GM12891 (cell line): ENCODE measurements at regions not wholly inside any gene's neighbourhood (a gene's known extent, or its start where the extent isn't known, plus 50 kb on each side); places are given as distances from the start of the nearest gene placed in this dataset.

Experiments
- PAX5 ChIP-seq: IDR thresholded peaks from 2 replicates; pipeline ENCODE4 v1.6.1; 2011; ENCODE audit warnings: low read length, moderate library complexity, mild to moderate bottlenecking; ENCODE audit not compliant: insufficient read depth, severe bottlenecking
- POLR2A ChIP-seq: IDR thresholded peaks from 2 replicates; pipeline ENCODE4 v1.6.1; 2011; ENCODE audit warnings: low read depth, low read length, control low read depth
- POLR2AphosphoS5 ChIP-seq: IDR thresholded peaks from 2 replicates; pipeline ENCODE4 v1.6.1; 2011; ENCODE audit warnings: low read depth, low read length, control low read depth
- SPI1 ChIP-seq: IDR thresholded peaks from 2 replicates; pipeline ENCODE4 v1.6.1; 2011; ENCODE audit warnings: low read depth, low read length, control low read depth
- TAF1 ChIP-seq: IDR thresholded peaks from 2 replicates; pipeline ENCODE4 v1.6.1; 2011; ENCODE audit warnings: low read depth, low read length, control low read depth

GRCh38 chr7:68216051-68216450 lies 1219.4 kb downstream of the TYW1 start:
- TF ChIP-seq POLR2A: no peak
- no peak for TF ChIP-seq POLR2AphosphoS5
- TF ChIP-seq PAX5: no peak
- no peak for TF ChIP-seq TAF1
- TF ChIP-seq SPI1: no peak
